ENCODE measurements at regions not wholly inside any gene's neighbourhood (a gene's known extent, or its start where the extent isn't known, plus 50 kb on each side); places are given as distances from the start of the nearest gene placed in this dataset.

DNA sequence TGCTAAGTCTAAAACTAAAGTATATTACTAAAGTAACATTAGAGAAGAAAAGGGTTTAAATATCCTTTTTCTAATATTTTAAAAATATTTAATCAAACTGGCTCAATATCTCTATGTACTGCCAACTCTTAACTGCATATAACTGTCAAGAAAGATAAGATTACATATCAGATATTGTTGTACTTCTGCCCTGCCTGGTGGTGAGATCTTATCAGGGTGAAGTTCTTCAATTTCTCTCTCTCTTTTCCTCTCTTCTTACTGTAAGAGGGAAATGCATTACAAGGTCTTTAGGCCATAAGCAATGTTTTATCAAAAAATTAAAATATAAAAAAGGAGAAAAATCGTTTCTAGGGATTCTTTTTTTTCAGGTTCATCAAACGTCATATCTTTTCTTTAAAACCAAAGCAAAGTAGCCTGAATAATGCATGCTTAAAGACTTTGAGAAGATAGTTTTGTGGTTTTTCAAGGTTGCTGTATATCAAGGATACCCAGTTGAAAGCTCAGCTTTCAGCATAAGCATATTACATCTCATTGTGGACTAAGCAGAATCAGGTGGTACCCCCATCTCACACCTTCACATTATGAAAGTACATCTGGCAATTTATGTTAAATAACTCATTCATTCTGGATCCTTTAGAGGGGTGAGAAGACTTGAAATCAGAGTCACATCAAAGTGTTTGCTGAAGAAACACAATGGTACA lies 1625.7 kb upstream of the SLC10A2 start:
- intact Hi-C loops (cut with DNase I), result no loop called here
- WGBS, 2 donors, result 42 to 54% methylated on average over 2 of the region's 2 CpGs
- no peak for ATAC-seq
- Histone ChIP-seq H3K4me1 (no peaks in the 10 kb centered on the region), H3K36me3 (no peaks in the 10 kb centered on the region), H3K27me3 (no peaks in the 10 kb centered on the region), H3K9me3 (no peaks in the 10 kb centered on the region), H3K27ac (no peak overlapping the region), H3K4me3 (no peak overlapping the region)
- TF ChIP-seq, protein P1, sequence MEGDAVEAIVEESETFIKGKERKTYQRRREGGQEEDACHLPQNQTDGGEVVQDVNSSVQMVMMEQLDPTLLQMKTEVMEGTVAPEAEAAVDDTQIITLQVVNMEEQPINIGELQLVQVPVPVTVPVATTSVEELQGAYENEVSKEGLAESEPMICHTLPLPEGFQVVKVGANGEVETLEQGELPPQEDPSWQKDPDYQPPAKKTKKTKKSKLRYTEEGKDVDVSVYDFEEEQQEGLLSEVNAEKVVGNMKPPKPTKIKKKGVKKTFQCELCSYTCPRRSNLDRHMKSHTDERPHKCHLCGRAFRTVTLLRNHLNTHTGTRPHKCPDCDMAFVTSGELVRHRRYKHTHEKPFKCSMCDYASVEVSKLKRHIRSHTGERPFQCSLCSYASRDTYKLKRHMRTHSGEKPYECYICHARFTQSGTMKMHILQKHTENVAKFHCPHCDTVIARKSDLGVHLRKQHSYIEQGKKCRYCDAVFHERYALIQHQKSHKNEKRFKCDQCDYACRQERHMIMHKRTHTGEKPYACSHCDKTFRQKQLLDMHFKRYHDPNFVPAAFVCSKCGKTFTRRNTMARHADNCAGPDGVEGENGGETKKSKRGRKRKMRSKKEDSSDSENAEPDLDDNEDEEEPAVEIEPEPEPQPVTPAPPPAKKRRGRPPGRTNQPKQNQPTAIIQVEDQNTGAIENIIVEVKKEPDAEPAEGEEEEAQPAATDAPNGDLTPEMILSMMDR (IDR thresholded peaks at IDR 0.05), result no peak
- DNase-seq, result no peak

DNA sequence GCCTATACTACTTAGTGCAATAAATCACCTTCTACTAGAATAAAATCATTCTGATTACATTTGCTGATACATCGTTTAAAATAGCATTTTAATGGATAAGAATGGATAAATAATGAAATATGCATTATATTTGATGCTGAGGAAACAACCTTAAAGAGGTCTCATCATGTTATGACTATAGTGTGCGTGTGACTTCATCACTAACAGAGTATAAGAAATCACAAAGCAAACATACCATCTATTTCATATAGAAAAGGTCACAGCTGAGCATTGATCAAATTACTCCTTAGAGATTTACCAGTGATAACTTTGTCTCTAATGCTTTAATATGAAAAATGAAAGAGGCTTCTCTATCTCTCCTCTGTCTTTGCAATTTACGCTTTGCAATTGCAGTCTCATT lies 1620.3 kb upstream of the SLC10A2 start:
- TF ChIP-seq, protein P1 (IDR thresholded peaks at IDR 0.05), result no peak
- DNase-seq (no peak), ATAC-seq (no peak)
- Histone ChIP-seq H3K9me3 (no peaks in the 10 kb centered on the region), H3K27me3 (no peaks in the 10 kb centered on the region), H3K4me1 (no peaks in the 10 kb centered on the region), H3K36me3 (no peaks in the 10 kb centered on the region), H3K4me3 (no peak overlapping the region), H3K27ac (no peak overlapping the region)
- intact Hi-C loops (cut with DNase I), result no loop called here
- 78 to 83% methylated on average over 3 of the region's 3 CpGs for WGBS, 2 donors

DNA sequence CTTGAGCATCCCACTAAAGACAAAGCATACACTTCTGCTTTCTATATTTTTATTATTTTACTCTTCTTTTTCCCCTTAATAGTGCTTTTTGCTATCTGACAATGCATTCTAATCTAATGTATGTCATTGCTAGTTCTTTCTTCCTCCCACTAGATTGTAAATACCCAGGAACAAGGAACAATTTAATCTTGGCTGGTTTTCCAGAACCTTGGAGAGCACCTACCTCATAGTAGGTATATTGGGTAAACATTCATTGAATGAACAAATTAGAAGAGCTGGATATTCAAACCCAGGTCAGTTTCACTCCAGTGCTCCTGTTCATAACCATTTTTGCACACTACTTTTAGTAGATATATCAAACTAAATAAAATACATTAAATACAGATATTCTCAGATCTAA lies 1617.6 kb upstream of the SLC10A2 start:
- H3K27ac ChIP-seq, result no peak overlapping the region
- no peak overlapping the region for H3K4me3 ChIP-seq
- ATAC-seq, result no peak
- H3K4me1 ChIP-seq, result no peaks in the 10 kb centered on the region
- intact Hi-C loops (cut with DNase I), result no loop called here
- H3K36me3 ChIP-seq, result no peaks in the 10 kb centered on the region
- TF ChIP-seq, protein P1 (IDR thresholded peaks at IDR 0.05), result no peak
- H3K9me3 ChIP-seq, result no peaks in the 10 kb centered on the region
- H3K27me3 ChIP-seq, result no peaks in the 10 kb centered on the region
- DNase-seq, result no peak

DNA sequence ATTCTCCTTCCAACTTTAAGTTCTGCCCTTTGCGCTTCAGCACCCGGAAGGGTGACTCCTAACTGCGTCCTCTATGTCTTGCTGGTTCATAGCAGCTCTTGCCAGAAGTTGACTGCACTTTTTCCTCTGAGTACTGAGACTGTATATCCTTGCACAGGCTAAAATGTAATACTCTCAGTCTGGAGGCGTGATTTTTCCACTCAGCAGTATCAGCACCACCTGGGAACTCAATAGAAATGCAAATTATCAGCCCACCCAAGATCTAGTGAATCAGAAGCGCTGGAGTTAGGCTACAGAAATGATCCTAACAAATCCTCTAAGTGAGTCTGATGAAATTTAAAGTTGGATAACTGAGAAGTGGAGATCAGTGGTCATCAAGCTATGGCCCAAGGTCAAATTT lies 1611.9 kb upstream of the SLC10A2 start:
- WGBS, 2 donors, result 91 to 94% methylated on average over 5 of the region's 5 CpGs
- Histone ChIP-seq H3K4me1 (no peaks in the 10 kb centered on the region), H3K9me3 (no peaks in the 10 kb centered on the region), H3K27ac (no peak overlapping the region), H3K27me3 (no peaks in the 10 kb centered on the region), H3K4me3 (no peak overlapping the region), H3K36me3 (no peaks in the 10 kb centered on the region)
- TF ChIP-seq, protein P1 (IDR thresholded peaks at IDR 0.05), result no peak
- intact Hi-C loops (cut with DNase I), result no loop called here
- ATAC-seq (no peak), DNase-seq (no peak)
